ENCODE measurements at regions not wholly inside any gene's neighbourhood (a gene's known extent, or its start where the extent isn't known, plus 50 kb on each side); places are given as distances from the start of the nearest gene placed in this dataset.

DNA sequence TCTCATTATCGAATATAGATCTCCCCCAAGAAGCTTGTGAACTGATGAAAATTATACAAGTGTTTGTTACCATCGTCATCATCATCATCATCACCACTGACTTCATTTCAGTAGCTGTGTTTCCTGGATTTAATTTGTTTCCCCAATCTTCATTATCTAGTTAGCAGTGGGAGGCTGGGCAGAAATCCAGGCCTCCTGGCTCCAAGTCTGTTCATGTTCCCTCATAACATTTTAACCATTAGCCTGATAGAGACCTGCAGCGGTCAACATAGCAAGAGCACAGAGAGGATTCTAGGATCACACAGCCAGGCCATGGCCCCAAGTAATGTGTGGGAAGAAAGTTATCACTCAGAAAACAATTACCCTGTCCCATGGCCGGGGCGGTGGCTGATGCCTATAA is 526.2 kb upstream of the CDH11 start:
- TF ChIP-seq SOX15 (CRISPR knock-in tag; IDR thresholded peaks at IDR 0.05) (no peak), ZNF263 (CRISPR knock-in tag; IDR thresholded peaks at IDR 0.05; ENCODE audit: low read depth) (no peak), ZNF423 (CRISPR knock-in tag; IDR thresholded peaks at IDR 0.05) (no peak), ZNF138 (CRISPR knock-in tag; conservative IDR thresholded peaks at IDR 0.05) (no peak), IRF2 (CRISPR knock-in tag; IDR thresholded peaks at IDR 0.05; ENCODE audit: borderline replicate concordance, low read depth) (no peak), NR1H2 (CRISPR knock-in tag; IDR thresholded peaks at IDR 0.05) (no peak), RORB (CRISPR knock-in tag; IDR thresholded peaks at IDR 0.05) (no peak), NFYB (CRISPR knock-in tag; conservative IDR thresholded peaks at IDR 0.05; ENCODE audit: low read depth) (no peak)
- TF ChIP-seq, protein P1, sequence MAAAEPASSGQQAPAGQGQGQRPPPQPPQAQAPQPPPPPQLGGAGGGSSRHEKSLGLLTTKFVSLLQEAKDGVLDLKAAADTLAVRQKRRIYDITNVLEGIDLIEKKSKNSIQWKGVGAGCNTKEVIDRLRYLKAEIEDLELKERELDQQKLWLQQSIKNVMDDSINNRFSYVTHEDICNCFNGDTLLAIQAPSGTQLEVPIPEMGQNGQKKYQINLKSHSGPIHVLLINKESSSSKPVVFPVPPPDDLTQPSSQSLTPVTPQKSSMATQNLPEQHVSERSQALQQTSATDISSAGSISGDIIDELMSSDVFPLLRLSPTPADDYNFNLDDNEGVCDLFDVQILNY (CRISPR knock-in tag; IDR thresholded peaks at IDR 0.05) = no peak
- TF ChIP-seq, protein P2, sequence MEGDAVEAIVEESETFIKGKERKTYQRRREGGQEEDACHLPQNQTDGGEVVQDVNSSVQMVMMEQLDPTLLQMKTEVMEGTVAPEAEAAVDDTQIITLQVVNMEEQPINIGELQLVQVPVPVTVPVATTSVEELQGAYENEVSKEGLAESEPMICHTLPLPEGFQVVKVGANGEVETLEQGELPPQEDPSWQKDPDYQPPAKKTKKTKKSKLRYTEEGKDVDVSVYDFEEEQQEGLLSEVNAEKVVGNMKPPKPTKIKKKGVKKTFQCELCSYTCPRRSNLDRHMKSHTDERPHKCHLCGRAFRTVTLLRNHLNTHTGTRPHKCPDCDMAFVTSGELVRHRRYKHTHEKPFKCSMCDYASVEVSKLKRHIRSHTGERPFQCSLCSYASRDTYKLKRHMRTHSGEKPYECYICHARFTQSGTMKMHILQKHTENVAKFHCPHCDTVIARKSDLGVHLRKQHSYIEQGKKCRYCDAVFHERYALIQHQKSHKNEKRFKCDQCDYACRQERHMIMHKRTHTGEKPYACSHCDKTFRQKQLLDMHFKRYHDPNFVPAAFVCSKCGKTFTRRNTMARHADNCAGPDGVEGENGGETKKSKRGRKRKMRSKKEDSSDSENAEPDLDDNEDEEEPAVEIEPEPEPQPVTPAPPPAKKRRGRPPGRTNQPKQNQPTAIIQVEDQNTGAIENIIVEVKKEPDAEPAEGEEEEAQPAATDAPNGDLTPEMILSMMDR (IDR thresholded peaks at IDR 0.05) = no peak
- TF ChIP-seq, protein P3, sequence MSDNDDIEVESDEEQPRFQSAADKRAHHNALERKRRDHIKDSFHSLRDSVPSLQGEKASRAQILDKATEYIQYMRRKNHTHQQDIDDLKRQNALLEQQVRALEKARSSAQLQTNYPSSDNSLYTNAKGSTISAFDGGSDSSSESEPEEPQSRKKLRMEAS (CRISPR knock-in tag; IDR thresholded peaks at IDR 0.05) = no peak
- TF ChIP-seq, protein P4, sequence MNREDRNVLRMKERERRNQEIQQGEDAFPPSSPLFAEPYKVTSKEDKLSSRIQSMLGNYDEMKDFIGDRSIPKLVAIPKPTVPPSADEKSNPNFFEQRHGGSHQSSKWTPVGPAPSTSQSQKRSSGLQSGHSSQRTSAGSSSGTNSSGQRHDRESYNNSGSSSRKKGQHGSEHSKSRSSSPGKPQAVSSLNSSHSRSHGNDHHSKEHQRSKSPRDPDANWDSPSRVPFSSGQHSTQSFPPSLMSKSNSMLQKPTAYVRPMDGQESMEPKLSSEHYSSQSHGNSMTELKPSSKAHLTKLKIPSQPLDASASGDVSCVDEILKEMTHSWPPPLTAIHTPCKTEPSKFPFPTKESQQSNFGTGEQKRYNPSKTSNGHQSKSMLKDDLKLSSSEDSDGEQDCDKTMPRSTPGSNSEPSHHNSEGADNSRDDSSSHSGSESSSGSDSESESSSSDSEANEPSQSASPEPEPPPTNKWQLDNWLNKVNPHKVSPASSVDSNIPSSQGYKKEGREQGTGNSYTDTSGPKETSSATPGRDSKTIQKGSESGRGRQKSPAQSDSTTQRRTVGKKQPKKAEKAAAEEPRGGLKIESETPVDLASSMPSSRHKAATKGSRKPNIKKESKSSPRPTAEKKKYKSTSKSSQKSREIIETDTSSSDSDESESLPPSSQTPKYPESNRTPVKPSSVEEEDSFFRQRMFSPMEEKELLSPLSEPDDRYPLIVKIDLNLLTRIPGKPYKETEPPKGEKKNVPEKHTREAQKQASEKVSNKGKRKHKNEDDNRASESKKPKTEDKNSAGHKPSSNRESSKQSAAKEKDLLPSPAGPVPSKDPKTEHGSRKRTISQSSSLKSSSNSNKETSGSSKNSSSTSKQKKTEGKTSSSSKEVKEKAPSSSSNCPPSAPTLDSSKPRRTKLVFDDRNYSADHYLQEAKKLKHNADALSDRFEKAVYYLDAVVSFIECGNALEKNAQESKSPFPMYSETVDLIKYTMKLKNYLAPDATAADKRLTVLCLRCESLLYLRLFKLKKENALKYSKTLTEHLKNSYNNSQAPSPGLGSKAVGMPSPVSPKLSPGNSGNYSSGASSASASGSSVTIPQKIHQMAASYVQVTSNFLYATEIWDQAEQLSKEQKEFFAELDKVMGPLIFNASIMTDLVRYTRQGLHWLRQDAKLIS (CRISPR knock-in tag; IDR thresholded peaks at IDR 0.05; ENCODE audit: borderline replicate concordance) = no peak
- TF ChIP-seq, protein P5, sequence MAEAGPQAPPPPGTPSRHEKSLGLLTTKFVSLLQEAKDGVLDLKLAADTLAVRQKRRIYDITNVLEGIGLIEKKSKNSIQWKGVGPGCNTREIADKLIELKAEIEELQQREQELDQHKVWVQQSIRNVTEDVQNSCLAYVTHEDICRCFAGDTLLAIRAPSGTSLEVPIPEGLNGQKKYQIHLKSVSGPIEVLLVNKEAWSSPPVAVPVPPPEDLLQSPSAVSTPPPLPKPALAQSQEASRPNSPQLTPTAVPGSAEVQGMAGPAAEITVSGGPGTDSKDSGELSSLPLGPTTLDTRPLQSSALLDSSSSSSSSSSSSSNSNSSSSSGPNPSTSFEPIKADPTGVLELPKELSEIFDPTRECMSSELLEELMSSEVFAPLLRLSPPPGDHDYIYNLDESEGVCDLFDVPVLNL (CRISPR knock-in tag; IDR thresholded peaks at IDR 0.05; ENCODE audit: borderline replicate concordance, low read depth) = no peak

Measured in WTC11 (cell line).